ENCODE measurements at regions not wholly inside any gene's neighbourhood (a gene's known extent, or its start where the extent isn't known, plus 50 kb on each side); places are given as distances from the start of the nearest gene placed in this dataset.

- 0 out of 2 replicates have a peak, but pooled peaks have one; percentile 20 for TF ChIP-seq ETV5 (CRISPR knock-in tag; IDR thresholded peaks at IDR 0.05; ENCODE audit: borderline replicate concordance)
- no peak for TF ChIP-seq CC2D1A (CRISPR knock-in tag; IDR thresholded peaks at IDR 0.05)
- TF ChIP-seq, protein P1, sequence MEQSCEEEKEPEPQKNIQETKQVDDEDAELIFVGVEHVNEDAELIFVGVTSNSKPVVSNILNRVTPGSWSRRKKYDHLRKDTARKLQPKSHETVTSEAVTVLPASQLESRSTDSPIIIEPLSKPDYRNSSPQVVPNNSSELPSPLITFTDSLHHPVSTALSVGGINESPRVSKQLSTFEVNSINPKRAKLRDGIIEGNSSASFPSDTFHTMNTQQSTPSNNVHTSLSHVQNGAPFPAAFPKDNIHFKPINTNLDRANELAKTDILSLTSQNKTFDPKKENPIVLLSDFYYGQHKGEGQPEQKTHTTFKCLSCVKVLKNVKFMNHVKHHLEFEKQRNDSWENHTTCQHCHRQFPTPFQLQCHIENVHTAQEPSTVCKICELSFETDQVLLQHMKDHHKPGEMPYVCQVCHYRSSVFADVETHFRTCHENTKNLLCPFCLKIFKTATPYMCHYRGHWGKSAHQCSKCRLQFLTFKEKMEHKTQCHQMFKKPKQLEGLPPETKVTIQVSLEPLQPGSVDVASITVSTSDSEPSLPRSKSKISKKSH (CRISPR knock-in tag; IDR thresholded peaks at IDR 0.05; ENCODE audit: borderline replicate concordance): peak; percentile 32; the same call in 1 of the 2 replicates
- TF ChIP-seq ZNF687 (CRISPR knock-in tag; IDR thresholded peaks at IDR 0.05): peak; percentile 50
- no peak for TF ChIP-seq ZNF850 (CRISPR knock-in tag; conservative IDR thresholded peaks at IDR 0.05)
- TF ChIP-seq ZZZ3 (CRISPR knock-in tag; IDR thresholded peaks at IDR 0.05; ENCODE audit: borderline replicate concordance): no peak
- TF ChIP-seq TFDP1 (CRISPR knock-in tag; IDR thresholded peaks at IDR 0.05; ENCODE audit: borderline replicate concordance): no peak
- 0 out of 2 replicates have a peak, but pooled peaks have one; percentile 68 for TF ChIP-seq EEA1 (CRISPR knock-in tag; IDR thresholded peaks at IDR 0.05; ENCODE audit: borderline replicate concordance)
- peak; percentile 34; the same call in 1 of the 2 replicates for TF ChIP-seq GABPB1 (CRISPR knock-in tag; IDR thresholded peaks at IDR 0.05)
- TF ChIP-seq KDM5B (CRISPR knock-in tag; IDR thresholded peaks at IDR 0.05; ENCODE audit: borderline replicate concordance): 0 out of 2 replicates have a peak, but pooled peaks have one; percentile 21
- TF ChIP-seq, protein P2, sequence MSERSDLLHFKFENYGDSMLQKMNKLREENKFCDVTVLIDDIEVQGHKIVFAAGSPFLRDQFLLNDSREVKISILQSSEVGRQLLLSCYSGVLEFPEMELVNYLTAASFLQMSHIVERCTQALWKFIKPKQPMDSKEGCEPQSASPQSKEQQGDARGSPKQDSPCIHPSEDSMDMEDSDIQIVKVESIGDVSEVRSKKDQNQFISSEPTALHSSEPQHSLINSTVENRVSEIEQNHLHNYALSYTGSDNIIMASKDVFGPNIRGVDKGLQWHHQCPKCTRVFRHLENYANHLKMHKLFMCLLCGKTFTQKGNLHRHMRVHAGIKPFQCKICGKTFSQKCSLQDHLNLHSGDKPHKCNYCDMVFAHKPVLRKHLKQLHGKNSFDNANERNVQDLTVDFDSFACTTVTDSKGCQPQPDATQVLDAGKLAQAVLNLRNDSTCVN (CRISPR knock-in tag; IDR thresholded peaks at IDR 0.05; ENCODE audit: borderline replicate concordance): peak; percentile 47; the same call in 1 of the 2 replicates
- no peak for TF ChIP-seq NCOA1 (CRISPR knock-in tag; IDR thresholded peaks at IDR 0.05)
- TF ChIP-seq ZNF431 (CRISPR knock-in tag; IDR thresholded peaks at IDR 0.05; ENCODE audit: borderline replicate concordance, low read depth): 0 out of 2 replicates have a peak, but pooled peaks have one; percentile 35
- no peak for TF ChIP-seq SNAPC2 (CRISPR knock-in tag; IDR thresholded peaks at IDR 0.05)
- TF ChIP-seq TEAD2 (CRISPR knock-in tag; IDR thresholded peaks at IDR 0.05): no peak
- peak; percentile 55 for TF ChIP-seq ZFP36 (IDR thresholded peaks at IDR 0.05; ENCODE audit: borderline replicate concordance, low read depth, low read length, partially characterized antibody)
- TF ChIP-seq ZFX (CRISPR knock-in tag; IDR thresholded peaks at IDR 0.05; ENCODE audit: low read depth): 0 out of 2 replicates have a peak, but pooled peaks have one; percentile 14
- no peak for TF ChIP-seq ZNF230 (CRISPR knock-in tag; IDR thresholded peaks at IDR 0.05)
- TF ChIP-seq CBX5 (CRISPR knock-in tag; IDR thresholded peaks at IDR 0.05; ENCODE audit: borderline replicate concordance): 0 out of 2 replicates have a peak, but pooled peaks have one; percentile 63
- 0 out of 2 replicates have a peak, but pooled peaks have one; percentile 40 for TF ChIP-seq ZNF138 (CRISPR knock-in tag; IDR thresholded peaks at IDR 0.05; ENCODE audit: low read depth)
Observed at GRCh38 chr17:79393358-79394052, 217.3 kb downstream of the RBFOX3 start (continued).

Measured in HepG2 (cell line).